ENCODE measurements at regions not wholly inside any gene's neighbourhood (a gene's known extent, or its start where the extent isn't known, plus 50 kb on each side); places are given as distances from the start of the nearest gene placed in this dataset.
"Not testable (repeated sequence)": the region's sequence is repeated elsewhere in the genome, so short reads cannot be mapped to it uniquely, and the experiment has no call there.

DNA sequence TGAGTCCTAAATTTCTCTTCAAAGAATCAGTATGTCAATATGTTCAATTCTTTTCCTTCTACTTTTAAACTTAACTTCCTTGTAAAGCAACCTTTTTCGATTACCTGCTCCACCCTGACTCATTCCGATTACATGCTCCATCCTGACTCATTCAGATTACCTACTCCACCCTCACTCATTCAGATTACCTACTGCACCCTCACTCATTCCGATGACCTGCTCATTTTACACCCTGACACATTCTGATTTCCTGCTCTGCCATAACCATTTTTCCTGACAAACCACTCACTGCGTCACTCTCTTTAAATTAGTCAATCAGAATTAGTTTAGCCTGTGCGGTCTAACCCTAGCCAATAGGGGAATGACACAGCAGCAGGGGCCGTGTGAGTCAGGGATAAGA is 83.9 kb upstream of the SHISA3 start:
- TF ChIP-seq, protein P1, sequence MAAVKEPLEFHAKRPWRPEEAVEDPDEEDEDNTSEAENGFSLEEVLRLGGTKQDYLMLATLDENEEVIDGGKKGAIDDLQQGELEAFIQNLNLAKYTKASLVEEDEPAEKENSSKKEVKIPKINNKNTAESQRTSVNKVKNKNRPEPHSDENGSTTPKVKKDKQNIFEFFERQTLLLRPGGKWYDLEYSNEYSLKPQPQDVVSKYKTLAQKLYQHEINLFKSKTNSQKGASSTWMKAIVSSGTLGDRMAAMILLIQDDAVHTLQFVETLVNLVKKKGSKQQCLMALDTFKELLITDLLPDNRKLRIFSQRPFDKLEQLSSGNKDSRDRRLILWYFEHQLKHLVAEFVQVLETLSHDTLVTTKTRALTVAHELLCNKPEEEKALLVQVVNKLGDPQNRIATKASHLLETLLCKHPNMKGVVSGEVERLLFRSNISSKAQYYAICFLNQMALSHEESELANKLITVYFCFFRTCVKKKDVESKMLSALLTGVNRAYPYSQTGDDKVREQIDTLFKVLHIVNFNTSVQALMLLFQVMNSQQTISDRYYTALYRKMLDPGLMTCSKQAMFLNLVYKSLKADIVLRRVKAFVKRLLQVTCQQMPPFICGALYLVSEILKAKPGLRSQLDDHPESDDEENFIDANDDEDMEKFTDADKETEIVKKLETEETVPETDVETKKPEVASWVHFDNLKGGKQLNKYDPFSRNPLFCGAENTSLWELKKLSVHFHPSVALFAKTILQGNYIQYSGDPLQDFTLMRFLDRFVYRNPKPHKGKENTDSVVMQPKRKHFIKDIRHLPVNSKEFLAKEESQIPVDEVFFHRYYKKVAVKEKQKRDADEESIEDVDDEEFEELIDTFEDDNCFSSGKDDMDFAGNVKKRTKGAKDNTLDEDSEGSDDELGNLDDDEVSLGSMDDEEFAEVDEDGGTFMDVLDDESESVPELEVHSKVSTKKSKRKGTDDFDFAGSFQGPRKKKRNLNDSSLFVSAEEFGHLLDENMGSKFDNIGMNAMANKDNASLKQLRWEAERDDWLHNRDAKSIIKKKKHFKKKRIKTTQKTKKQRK (IDR thresholded peaks at IDR 0.05; ENCODE audit: low read depth, low read length), result not testable (repeated sequence)
- TF ChIP-seq, protein P2, sequence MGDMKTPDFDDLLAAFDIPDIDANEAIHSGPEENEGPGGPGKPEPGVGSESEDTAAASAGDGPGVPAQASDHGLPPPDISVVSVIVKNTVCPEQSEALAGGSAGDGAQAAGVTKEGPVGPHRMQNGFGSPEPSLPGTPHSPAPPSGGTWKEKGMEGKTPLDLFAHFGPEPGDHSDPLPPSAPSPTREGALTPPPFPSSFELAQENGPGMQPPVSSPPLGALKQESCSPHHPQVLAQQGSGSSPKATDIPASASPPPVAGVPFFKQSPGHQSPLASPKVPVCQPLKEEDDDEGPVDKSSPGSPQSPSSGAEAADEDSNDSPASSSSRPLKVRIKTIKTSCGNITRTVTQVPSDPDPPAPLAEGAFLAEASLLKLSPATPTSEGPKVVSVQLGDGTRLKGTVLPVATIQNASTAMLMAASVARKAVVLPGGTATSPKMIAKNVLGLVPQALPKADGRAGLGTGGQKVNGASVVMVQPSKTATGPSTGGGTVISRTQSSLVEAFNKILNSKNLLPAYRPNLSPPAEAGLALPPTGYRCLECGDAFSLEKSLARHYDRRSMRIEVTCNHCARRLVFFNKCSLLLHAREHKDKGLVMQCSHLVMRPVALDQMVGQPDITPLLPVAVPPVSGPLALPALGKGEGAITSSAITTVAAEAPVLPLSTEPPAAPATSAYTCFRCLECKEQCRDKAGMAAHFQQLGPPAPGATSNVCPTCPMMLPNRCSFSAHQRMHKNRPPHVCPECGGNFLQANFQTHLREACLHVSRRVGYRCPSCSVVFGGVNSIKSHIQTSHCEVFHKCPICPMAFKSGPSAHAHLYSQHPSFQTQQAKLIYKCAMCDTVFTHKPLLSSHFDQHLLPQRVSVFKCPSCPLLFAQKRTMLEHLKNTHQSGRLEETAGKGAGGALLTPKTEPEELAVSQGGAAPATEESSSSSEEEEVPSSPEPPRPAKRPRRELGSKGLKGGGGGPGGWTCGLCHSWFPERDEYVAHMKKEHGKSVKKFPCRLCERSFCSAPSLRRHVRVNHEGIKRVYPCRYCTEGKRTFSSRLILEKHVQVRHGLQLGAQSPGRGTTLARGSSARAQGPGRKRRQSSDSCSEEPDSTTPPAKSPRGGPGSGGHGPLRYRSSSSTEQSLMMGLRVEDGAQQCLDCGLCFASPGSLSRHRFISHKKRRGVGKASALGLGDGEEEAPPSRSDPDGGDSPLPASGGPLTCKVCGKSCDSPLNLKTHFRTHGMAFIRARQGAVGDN (IDR thresholded peaks at IDR 0.05), result not testable (repeated sequence)
- TF ChIP-seq, protein P3, sequence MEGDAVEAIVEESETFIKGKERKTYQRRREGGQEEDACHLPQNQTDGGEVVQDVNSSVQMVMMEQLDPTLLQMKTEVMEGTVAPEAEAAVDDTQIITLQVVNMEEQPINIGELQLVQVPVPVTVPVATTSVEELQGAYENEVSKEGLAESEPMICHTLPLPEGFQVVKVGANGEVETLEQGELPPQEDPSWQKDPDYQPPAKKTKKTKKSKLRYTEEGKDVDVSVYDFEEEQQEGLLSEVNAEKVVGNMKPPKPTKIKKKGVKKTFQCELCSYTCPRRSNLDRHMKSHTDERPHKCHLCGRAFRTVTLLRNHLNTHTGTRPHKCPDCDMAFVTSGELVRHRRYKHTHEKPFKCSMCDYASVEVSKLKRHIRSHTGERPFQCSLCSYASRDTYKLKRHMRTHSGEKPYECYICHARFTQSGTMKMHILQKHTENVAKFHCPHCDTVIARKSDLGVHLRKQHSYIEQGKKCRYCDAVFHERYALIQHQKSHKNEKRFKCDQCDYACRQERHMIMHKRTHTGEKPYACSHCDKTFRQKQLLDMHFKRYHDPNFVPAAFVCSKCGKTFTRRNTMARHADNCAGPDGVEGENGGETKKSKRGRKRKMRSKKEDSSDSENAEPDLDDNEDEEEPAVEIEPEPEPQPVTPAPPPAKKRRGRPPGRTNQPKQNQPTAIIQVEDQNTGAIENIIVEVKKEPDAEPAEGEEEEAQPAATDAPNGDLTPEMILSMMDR (IDR thresholded peaks at IDR 0.05 in 2 of 3, conservative IDR thresholded peaks at IDR 0.05 in 1 of 3; ENCODE audit: control insufficient read depth in 2 of 3, extremely low read depth in 1 of 3, insufficient read depth in 1 of 3, low read depth in 3 of 3, low read length in 3 of 3), result not testable (repeated sequence)
- TF ChIP-seq YY1 (IDR thresholded peaks at IDR 0.05; ENCODE audit: low read depth, low read length); CEBPB (IDR thresholded peaks at IDR 0.05; ENCODE audit: borderline replicate concordance in 1 of 2, low read depth in 2 of 2, low read length in 2 of 2); WRNIP1 (IDR thresholded peaks at IDR 0.05; ENCODE audit: borderline replicate concordance, low read depth, low read length); SP1 (IDR thresholded peaks at IDR 0.05; ENCODE audit: low read depth, low read length); ELK1 (IDR thresholded peaks at IDR 0.05; ENCODE audit: low read depth, low read length); MXI1 (IDR thresholded peaks at IDR 0.05; ENCODE audit: low read depth, low read length); SPI1 (IDR thresholded peaks at IDR 0.05; ENCODE audit: borderline replicate concordance, insufficient read depth, low read depth, low read length); POLR2A (IDR thresholded peaks at IDR 0.05; ENCODE audit: low read depth, low read length): not testable (repeated sequence)
